ENCODE measurements at regions not wholly inside any gene's neighbourhood (a gene's known extent, or its start where the extent isn't known, plus 50 kb on each side); places are given as distances from the start of the nearest gene placed in this dataset.

DNA sequence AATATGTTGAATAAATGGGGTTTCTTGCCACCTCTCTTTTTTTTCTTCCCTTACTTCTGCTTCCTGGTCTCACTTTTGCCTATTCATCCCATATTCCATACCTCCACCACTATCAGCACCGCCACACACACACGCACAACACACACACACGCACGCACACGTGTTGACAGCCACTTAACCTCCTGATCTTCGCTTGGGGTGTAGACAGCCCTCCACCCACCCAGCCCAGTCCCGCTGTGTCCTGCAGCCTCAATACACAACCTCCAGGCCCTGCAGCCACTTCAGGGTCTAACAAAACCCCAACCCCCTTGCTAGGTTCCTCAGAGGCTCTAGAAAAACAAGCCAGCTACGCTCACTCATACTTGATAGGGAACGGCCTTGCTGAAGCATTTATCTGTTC, 72.3 kb downstream of the LINC00237 start:
- in situ Hi-C loops (cut with HindIII; ENCODE audit: low sequenced_read_pairs): no loop called here
- DNase-seq (ENCODE audit: low read depth, low spot score): no peak
- H3K4me3 ChIP-seq (ENCODE audit: low read depth, low read length): no peak overlapping the region
- no peak for TF ChIP-seq CTCF (IDR thresholded peaks at IDR 0.05; ENCODE audit: low read depth, low read length)

- in situ Hi-C loops (cut with HindIII; ENCODE audit: low sequenced_read_pairs): no loop called here
- no peak for TF ChIP-seq CTCF (IDR thresholded peaks at IDR 0.05; ENCODE audit: low read depth, low read length)
- H3K4me3 ChIP-seq (ENCODE audit: low read depth, low read length): no peak overlapping the region
- no peak for DNase-seq (ENCODE audit: low read depth, low spot score)
Observed at GRCh38 chr20:21031666-21032065, 74.5 kb downstream of the LINC00237 start.

GRCh38 chr20:21029341-21029740, 76.8 kb downstream of the LINC00237 start:
- in situ Hi-C loops (cut with HindIII; ENCODE audit: low sequenced_read_pairs): no loop called here
- no peak overlapping the region for H3K4me3 ChIP-seq (ENCODE audit: low read depth, low read length)
- DNase-seq (ENCODE audit: low read depth, low spot score): no peak
- no peak for TF ChIP-seq CTCF (IDR thresholded peaks at IDR 0.05; ENCODE audit: low read depth, low read length)

GRCh38 chr20:21028921-21029320, 77.2 kb downstream of the LINC00237 start:
- no peak overlapping the region for H3K4me3 ChIP-seq (ENCODE audit: low read depth, low read length)
- no peak for DNase-seq (ENCODE audit: low read depth, low spot score)
- no peak for TF ChIP-seq CTCF (IDR thresholded peaks at IDR 0.05; ENCODE audit: low read depth, low read length)
- in situ Hi-C loops (cut with HindIII; ENCODE audit: low sequenced_read_pairs): no loop called here

GRCh38 chr20:21028436-21028835, 77.7 kb downstream of the LINC00237 start:
- no peak for DNase-seq (ENCODE audit: low read depth, low spot score)
- in situ Hi-C loops (cut with HindIII; ENCODE audit: low sequenced_read_pairs): no loop called here
- TF ChIP-seq CTCF (IDR thresholded peaks at IDR 0.05; ENCODE audit: low read depth, low read length): no peak
- H3K4me3 ChIP-seq (ENCODE audit: low read depth, low read length): no peak overlapping the region

DNA sequence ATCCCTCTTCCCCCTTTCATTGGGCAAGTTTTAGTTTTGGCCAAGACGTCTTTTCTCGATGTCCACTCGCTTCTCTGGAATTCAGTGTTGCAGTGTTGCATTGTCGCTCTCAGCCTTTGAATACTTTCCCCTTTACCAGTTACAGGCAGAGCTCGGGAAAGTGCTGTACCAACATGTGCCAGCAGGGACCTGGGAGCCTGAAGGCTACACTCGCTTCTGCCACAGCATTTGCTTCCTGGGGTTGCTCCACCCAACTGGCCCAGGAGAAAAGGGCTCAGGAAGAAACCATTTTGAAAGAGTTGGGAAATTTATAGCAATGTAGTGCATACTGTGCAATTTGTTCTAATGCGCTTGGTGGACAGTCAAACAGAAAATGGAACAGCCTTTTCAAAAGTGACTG, 78.6 kb downstream of the LINC00237 start:
- in situ Hi-C loops (cut with HindIII; ENCODE audit: low sequenced_read_pairs): no loop called here
- H3K4me3 ChIP-seq (ENCODE audit: low read depth, low read length): no peak overlapping the region
- DNase-seq (ENCODE audit: low read depth, low spot score): no peak
- TF ChIP-seq CTCF (IDR thresholded peaks at IDR 0.05; ENCODE audit: low read depth, low read length): no peak

DNA sequence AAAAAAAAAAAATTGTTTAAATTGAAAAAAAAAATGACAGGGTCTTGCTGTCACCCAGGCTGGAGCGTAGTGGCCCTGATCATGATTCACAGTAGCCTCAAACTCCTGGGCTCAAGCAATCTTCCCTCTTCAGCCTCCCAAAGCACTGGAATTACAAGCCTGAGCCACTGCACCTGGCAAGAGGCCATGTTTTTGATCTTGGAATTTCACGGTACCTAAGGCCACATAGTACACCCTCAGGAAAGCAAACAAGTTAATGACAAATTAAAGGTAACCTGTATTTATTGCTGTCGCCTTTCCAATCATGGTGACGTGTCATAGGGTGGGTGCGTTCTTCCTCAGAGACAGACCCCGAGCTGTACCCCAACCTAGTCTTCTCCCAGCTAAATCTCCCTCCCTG, 79.2 kb downstream of the LINC00237 start:
- no peak for TF ChIP-seq CTCF (IDR thresholded peaks at IDR 0.05; ENCODE audit: low read depth, low read length)
- no peak for DNase-seq (ENCODE audit: low read depth, low spot score)
- in situ Hi-C loops (cut with HindIII; ENCODE audit: low sequenced_read_pairs): no loop called here
- no peak overlapping the region for H3K4me3 ChIP-seq (ENCODE audit: low read depth, low read length)

All from astrocyte of the spinal cord (primary cell).